Calu3 (cell line): ENCODE measurements at regions not wholly inside any gene's neighbourhood (a gene's known extent, or its start where the extent isn't known, plus 50 kb on each side); places are given as distances from the start of the nearest gene placed in this dataset.

Experiments
- BruUV-seq: library from RNA; stranded (reverse); fragments of 400-500 nt; replicated peaks from 2 replicates; lab custom pipeline; 2021; lab: Mats Ljungman, UMichigan
- CTCF ChIA-PET: fragments of 300-600 bp; sonication (Branson Sonifier 250); formaldehyde crosslinking; loops from one replicate; lab custom pipeline; 2022; ENCODE audit warnings: antibody characterized with exemption; lab: Charles Lee
- DNase-seq: peaks from one replicate; pipeline ENCODE4 v3.0.0; 2022
- H3K27ac Mint-ChIP-seq: one replicate; pipeline ENCODE4 v1.8.0; 2022; ENCODE audit warnings: mixed read lengths; ENCODE audit not compliant: unreplicated experiment
- H3K27me3 Mint-ChIP-seq: one replicate; pipeline ENCODE4 v1.8.0; 2022; ENCODE audit warnings: mixed read lengths; ENCODE audit not compliant: unreplicated experiment
- H3K36me3 Mint-ChIP-seq: one replicate; pipeline ENCODE4 v1.8.0; 2022; ENCODE audit warnings: mild to moderate bottlenecking, moderate library complexity, mixed read lengths; ENCODE audit not compliant: insufficient read depth, unreplicated experiment
- H3K4me1 Mint-ChIP-seq: one replicate; pipeline ENCODE4 v1.8.0; 2022; ENCODE audit warnings: mild to moderate bottlenecking, low read depth, mixed read lengths; ENCODE audit not compliant: unreplicated experiment
- H3K4me3 Mint-ChIP-seq: one replicate; pipeline ENCODE4 v1.8.0; 2022; ENCODE audit warnings: mild to moderate bottlenecking, low read depth, moderate library complexity, mixed read lengths; ENCODE audit not compliant: unreplicated experiment
- H3K9me3 Mint-ChIP-seq: one replicate; pipeline ENCODE4 v1.8.0; 2022; ENCODE audit warnings: low read depth, mixed read lengths; ENCODE audit not compliant: unreplicated experiment
- intact Hi-C: fragments of 100-400 bp; cut with micrococcal nuclease; formaldehyde crosslinking; loops from one replicate; pipeline ENCODE4 v1.10.0; 2022; ENCODE audit not compliant: unreplicated experiment
- TF ChIP-seq, protein P1 (sequence below): fragments of 200-600 bp; IDR thresholded peaks from one replicate; pipeline ENCODE4 v1.8.0; 2022; ENCODE audit warnings: antibody characterized with exemption; ENCODE audit not compliant: unreplicated experiment

DNA sequence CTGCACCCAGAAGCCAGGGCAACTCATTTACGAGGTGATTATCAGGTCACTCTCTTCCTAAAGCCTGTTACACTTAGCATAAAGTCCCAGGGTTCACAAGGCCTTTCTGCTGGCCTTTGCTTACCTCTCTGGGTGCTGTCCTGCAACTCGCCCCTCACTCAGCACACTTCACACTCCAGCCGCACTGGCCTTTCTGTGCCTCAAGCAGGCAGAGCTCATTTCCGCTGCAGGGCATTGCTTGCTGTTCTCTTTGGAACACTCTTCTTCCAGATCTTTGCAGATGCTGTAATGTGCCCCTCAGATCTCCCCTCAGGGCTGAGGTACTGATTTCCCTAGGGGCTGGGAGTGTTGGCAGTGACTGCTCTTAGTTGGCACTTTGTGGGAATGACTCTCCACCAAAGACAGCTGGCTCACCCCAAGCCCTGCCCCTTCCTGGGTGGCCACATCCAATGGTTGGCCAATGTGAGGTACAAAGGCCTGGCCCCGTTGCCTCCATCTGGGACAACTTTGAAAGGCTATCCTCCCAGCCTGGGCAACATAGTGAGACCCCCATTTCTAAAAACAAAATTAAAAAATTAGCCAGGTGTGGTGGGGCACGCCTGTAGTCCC is 50.8 kb upstream of the SSBP3 start:
- H3K27me3 Mint-ChIP-seq, result peaks cover 8% of the 10 kb centered on the region
- H3K4me1 Mint-ChIP-seq, result peaks cover 19% of the 10 kb centered on the region
- no peaks in the 10 kb centered on the region for H3K9me3 Mint-ChIP-seq
- CTCF ChIA-PET, result interaction anchor here (0.5 to 0.6 kb wide), 2 partner anchors 74 to 209 kb away, joined by 3 to 8 read pairs; no protein-coding TSS in a partner anchor
- BruUV-seq, result no TSS peak
- TF ChIP-seq, protein P1, sequence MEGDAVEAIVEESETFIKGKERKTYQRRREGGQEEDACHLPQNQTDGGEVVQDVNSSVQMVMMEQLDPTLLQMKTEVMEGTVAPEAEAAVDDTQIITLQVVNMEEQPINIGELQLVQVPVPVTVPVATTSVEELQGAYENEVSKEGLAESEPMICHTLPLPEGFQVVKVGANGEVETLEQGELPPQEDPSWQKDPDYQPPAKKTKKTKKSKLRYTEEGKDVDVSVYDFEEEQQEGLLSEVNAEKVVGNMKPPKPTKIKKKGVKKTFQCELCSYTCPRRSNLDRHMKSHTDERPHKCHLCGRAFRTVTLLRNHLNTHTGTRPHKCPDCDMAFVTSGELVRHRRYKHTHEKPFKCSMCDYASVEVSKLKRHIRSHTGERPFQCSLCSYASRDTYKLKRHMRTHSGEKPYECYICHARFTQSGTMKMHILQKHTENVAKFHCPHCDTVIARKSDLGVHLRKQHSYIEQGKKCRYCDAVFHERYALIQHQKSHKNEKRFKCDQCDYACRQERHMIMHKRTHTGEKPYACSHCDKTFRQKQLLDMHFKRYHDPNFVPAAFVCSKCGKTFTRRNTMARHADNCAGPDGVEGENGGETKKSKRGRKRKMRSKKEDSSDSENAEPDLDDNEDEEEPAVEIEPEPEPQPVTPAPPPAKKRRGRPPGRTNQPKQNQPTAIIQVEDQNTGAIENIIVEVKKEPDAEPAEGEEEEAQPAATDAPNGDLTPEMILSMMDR, result no peak
- no peak for DNase-seq
- H3K4me3 Mint-ChIP-seq, result no peak overlapping the region
- no peak overlapping the region for H3K27ac Mint-ChIP-seq
- intact Hi-C loops, result no loop called here
- no peaks in the 10 kb centered on the region for H3K36me3 Mint-ChIP-seq

DNA sequence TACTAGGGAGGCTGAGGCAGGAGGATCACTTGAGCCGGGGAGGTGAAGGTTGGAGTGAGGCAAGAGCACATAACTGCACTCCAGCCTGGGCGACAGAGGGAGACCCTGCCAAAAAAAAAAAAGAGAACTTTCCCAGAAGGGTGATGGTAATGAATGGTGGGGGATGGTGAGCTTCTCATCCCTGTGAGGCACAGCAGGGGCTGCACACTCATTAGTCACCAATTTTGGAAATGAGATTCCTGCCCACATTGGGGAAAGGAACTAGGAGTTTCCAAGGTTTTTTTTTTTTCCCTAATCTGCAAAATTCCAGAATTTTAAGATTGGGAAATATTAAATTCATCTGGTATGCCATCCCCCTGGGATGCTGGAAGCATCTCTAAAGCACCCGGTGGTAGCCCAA is 50.2 kb upstream of the SSBP3 start:
- H3K4me3 Mint-ChIP-seq, result no peak overlapping the region
- H3K4me1 Mint-ChIP-seq, result peaks cover 19% of the 10 kb centered on the region
- H3K9me3 Mint-ChIP-seq, result no peaks in the 10 kb centered on the region
- H3K27ac Mint-ChIP-seq, result no peak overlapping the region
- no peaks in the 10 kb centered on the region for H3K36me3 Mint-ChIP-seq
- H3K27me3 Mint-ChIP-seq, result peaks cover 8% of the 10 kb centered on the region
- CTCF ChIA-PET, result interaction anchor here (0.6 to 0.7 kb wide), 2 partner anchors 73 to 1950 kb away, joined by 3 read pairs; no protein-coding TSS in a partner anchor
- DNase-seq, result no peak
- intact Hi-C loops, result no loop called here
- TF ChIP-seq, protein P1, result no peak
- no TSS peak for BruUV-seq
